ENCODE measurements at regions not wholly inside any gene's neighbourhood (a gene's known extent, or its start where the extent isn't known, plus 50 kb on each side); places are given as distances from the start of the nearest gene placed in this dataset.

- no peak overlapping the region for H3K27ac ChIP-seq
- H3K9me3 ChIP-seq, result no peaks in the 10 kb centered on the region
- H3K4me3 ChIP-seq, result no peak overlapping the region
- H3K36me3 ChIP-seq, result no peaks in the 10 kb centered on the region
- DNase-seq (ENCODE audit: low spot score) (no peak), ATAC-seq (ENCODE audit: insufficient number of reproducible peaks, low FRiP score, low read depth) (no peak)
- no peaks in the 10 kb centered on the region for H3K27me3 ChIP-seq (replicated peaks; ENCODE audit: insufficient read depth)
- H3K4me1 ChIP-seq (ENCODE audit: control insufficient read depth in 1 of 2, low read depth in 2 of 2), result no peaks in the 10 kb centered on the region
- TF ChIP-seq CTCF (IDR thresholded peaks at IDR 0.05), result no peak
Observed at GRCh38 chr7:68376131-68376661, 1222.1 kb upstream of the AUTS2 start.

- Histone ChIP-seq H3K4me3 (no peak overlapping the region), H3K27ac (no peak overlapping the region), H3K9me3 (peaks cover 4% of the 10 kb centered on the region), H3K4me1 (ENCODE audit: control insufficient read depth in 1 of 2, low read depth in 2 of 2) (no peaks in the 10 kb centered on the region), H3K36me3 (no peaks in the 10 kb centered on the region), H3K27me3 (replicated peaks; ENCODE audit: insufficient read depth) (no peaks in the 10 kb centered on the region)
- ATAC-seq (ENCODE audit: insufficient number of reproducible peaks, low FRiP score, low read depth) (no peak), DNase-seq (ENCODE audit: low spot score) (no peak)
- TF ChIP-seq CTCF (IDR thresholded peaks at IDR 0.05), result no peak
Observed at GRCh38 chr7:68381731-68382130, 1216.5 kb upstream of the AUTS2 start.

GRCh38 chr7:68384581-68384980, 1213.7 kb upstream of the AUTS2 start:
- Histone ChIP-seq H3K27ac (no peak overlapping the region), H3K27me3 (replicated peaks; ENCODE audit: insufficient read depth) (no peaks in the 10 kb centered on the region), H3K9me3 (peaks cover 4% of the 10 kb centered on the region), H3K36me3 (no peaks in the 10 kb centered on the region), H3K4me3 (no peak overlapping the region), H3K4me1 (ENCODE audit: control insufficient read depth in 1 of 2, low read depth in 2 of 2) (no peaks in the 10 kb centered on the region)
- DNase-seq (ENCODE audit: low spot score) (no peak), ATAC-seq (ENCODE audit: insufficient number of reproducible peaks, low FRiP score, low read depth) (no peak)
- no peak for TF ChIP-seq CTCF (IDR thresholded peaks at IDR 0.05)

GRCh38 chr7:68393051-68393450, 1205.2 kb upstream of the AUTS2 start:
- Histone ChIP-seq H3K27me3 (replicated peaks; ENCODE audit: insufficient read depth) (no peaks in the 10 kb centered on the region), H3K27ac (no peak overlapping the region), H3K4me3 (no peak overlapping the region), H3K9me3 (no peaks in the 10 kb centered on the region), H3K36me3 (no peaks in the 10 kb centered on the region), H3K4me1 (ENCODE audit: control insufficient read depth in 1 of 2, low read depth in 2 of 2) (no peaks in the 10 kb centered on the region)
- TF ChIP-seq CTCF (IDR thresholded peaks at IDR 0.05), result no peak
- DNase-seq (ENCODE audit: low spot score), result no peak
- ATAC-seq (ENCODE audit: insufficient number of reproducible peaks, low FRiP score, low read depth), result no peak

- no peak for TF ChIP-seq CTCF (IDR thresholded peaks at IDR 0.05)
- no peaks in the 10 kb centered on the region for H3K36me3 ChIP-seq
- H3K9me3 ChIP-seq, result no peaks in the 10 kb centered on the region
- H3K27ac ChIP-seq, result no peak overlapping the region
- no peak for DNase-seq (ENCODE audit: low spot score)
- ATAC-seq (ENCODE audit: insufficient number of reproducible peaks, low FRiP score, low read depth), result no peak
- no peak overlapping the region for H3K4me3 ChIP-seq
- no peaks in the 10 kb centered on the region for H3K4me1 ChIP-seq (ENCODE audit: control insufficient read depth in 1 of 2, low read depth in 2 of 2)
- no peaks in the 10 kb centered on the region for H3K27me3 ChIP-seq (replicated peaks; ENCODE audit: insufficient read depth)
Observed at GRCh38 chr7:68394131-68394530, 1204.1 kb upstream of the AUTS2 start.
